ENCODE measurements at regions not wholly inside any gene's neighbourhood (a gene's known extent, or its start where the extent isn't known, plus 50 kb on each side); places are given as distances from the start of the nearest gene placed in this dataset.
"Not testable (repeated sequence)": the region's sequence is repeated elsewhere in the genome, so short reads cannot be mapped to it uniquely, and the experiment has no call there.

GRCh38 chr17:74143318-74143717, 60.2 kb upstream of the RPL38 start:
- TF ChIP-seq CLOCK (CRISPR knock-in tag; IDR thresholded peaks at IDR 0.05; ENCODE audit: borderline replicate concordance); CTCF (IDR thresholded peaks at IDR 0.05 in 2 of 3, conservative IDR thresholded peaks at IDR 0.05 in 1 of 3; ENCODE audit: insufficient read depth in 2 of 3, low read depth in 1 of 3, low read length in 3 of 3); ZNF512 (tag; IDR thresholded peaks at IDR 0.05); ZNF239 (CRISPR knock-in tag; IDR thresholded peaks at IDR 0.05): not testable (repeated sequence)
